Urothelium cell line (cell line): ENCODE measurements at regions not wholly inside any gene's neighbourhood (a gene's known extent, or its start where the extent isn't known, plus 50 kb on each side); places are given as distances from the start of the nearest gene placed in this dataset.

Source experiments
- DNase-seq: peaks from one replicate; pipeline ENCODE4 v3.0.0; 2011; ENCODE audit warnings: low spot score, mixed read lengths
- FAIRE-seq: peaks from 2 replicates; lab custom pipeline; 2011; peaks lifted over from hg19 to GRCh38; lab: Jason Lieb, UNC

DNA sequence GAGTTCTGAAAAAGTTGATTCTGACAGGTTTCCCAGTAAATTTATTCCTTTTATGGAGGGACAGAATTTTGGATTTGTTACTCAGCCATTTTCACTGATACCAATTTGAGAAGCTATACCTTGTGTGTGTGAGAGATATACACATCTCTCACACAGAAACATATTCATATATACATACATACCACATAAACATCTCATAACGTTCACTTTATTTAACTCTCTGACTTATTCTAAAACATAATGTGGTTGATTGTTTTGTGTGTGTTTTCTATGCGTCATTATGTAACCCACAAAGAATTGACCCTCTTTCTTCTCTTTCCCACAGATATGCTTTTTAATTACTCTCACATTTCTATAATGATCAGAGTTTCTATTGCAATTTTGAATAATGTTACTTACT, 570.8 kb upstream of the TLE4 start:
- no peak for DNase-seq
- no peak for FAIRE-seq

DNA sequence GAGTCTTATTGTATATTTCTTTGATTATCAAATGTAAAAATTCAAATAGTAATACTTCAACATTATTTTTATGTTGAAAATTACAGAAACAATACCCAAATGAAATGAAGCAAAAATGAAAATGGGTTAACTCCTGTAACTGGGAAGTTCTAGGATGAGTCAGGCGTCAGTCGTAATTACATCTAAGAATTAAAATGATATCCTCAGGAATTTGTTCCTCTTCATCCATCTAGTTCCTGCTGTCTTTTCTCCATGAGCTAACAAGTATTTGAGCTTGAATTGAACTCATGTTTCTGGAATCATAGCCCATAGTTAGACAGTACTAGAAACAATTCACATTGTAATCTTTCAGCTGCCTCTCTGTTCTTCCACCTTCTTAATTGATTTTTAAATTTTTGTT, 568.3 kb upstream of the TLE4 start:
- FAIRE-seq (no peak), DNase-seq (no peak)

DNA sequence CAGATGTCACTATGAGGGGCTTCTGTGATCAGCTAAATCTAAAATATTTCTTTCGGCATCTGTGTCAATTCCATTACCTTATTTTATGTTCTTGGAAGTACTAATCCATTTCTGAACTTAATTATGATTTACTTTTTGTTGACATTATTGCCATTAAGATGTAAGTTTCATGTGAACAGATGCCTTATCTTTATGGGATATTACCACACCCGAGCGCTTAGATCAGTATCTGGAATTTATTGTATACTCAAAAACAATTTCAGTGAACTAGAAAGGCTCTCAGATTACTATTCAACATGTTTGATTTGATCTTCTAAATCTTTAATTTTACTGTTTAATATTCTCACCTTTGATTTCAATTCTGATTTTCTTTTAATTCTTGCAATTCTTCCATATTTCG, 567.7 kb upstream of the TLE4 start:
- DNase-seq (no peak), FAIRE-seq (no peak)

DNA sequence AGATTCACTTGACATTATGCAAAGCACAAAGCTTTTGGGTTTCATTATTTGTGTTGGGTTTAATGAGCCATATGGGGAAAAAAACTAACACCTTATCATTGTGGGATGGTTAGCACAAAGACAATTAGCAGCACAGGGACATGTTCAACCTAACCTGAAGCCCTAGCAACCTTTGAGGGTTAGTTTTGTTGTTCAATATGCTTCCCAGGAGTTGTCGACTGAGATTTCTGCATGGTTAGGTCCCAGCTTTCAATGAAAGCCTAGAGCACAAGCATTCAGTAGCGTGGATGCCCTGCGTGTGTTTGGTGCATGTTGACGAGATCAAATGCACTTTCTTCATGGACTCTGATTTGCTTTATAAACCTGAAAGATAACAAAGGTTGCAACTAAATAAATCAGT, 565.2 kb upstream of the TLE4 start:
- no peak for DNase-seq
- no peak for FAIRE-seq

DNA sequence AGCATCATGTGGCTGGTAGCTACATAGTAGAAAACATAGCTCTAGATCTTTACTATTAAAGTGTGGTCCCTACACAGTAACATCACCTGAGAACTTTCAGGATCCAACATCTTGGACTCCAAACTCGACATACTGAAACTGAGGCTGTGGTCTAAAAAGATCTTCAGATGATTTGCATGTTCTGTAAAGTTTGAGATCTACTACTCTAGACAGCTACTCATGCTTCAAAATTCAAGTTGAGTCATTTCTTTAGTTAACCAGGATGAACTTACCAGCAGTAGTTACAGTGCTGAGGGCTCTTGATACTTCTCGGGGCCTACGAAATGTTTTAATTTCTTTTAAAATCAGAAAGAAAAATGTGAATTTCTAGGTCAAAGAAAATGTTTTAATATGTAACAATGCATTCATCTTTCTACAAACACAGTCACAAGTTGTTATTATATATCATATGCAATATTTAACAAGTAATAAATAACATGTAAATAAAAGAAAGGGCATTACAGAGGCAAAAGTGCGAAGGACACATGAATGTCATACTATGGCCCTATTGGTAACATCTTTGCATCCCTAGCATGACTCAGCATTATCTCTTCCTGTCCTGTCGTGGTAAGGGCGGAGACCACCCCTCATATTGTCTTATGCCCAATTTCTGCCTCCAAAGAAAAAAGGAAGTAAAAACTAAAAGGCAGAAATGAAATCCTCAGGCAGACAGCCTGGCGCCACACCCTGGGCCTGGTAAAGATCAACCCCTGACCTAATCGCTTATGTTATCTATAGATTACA, 563.9 kb upstream of the TLE4 start:
- DNase-seq (no peak), FAIRE-seq (no peak)

DNA sequence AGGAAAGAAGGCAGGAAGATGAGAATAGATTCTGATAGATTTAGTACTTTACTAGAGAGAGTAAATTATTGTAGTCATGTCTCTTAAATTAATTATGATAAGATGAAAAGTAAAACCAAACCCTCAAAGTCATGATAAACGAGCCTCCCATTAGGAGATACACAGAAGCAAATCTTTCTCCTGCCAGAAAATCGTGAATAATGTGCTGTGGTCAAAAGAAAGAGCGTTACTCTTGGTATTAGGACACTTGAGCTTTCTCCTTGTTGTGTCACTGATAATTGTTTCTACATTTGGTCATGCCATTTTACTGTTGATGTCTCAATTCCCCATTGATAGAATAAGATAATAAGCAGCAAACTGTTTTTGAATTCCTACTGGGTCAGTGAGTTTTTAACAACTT, 562.8 kb upstream of the TLE4 start:
- FAIRE-seq (no peak), DNase-seq (no peak)

DNA sequence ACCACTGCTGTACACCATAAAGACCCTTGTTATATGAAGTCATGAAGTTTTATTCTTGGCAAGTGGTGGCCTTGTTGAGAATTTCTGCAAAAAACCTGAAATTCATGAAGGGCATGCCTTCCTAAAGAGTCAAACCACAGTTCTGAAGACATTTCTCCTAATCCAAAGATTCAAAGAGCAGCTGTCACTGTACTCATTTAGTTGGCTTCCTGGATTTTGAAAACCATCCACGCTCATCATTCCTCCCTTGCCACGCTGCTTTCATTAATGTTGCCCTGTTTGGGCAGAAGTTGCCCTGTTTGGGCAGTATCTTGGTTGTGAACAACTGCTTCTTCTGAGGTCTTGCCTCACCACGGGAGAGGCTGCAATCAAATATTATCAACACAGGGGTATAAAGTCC, 560.3 kb upstream of the TLE4 start:
- FAIRE-seq (no peak), DNase-seq (no peak)

DNA sequence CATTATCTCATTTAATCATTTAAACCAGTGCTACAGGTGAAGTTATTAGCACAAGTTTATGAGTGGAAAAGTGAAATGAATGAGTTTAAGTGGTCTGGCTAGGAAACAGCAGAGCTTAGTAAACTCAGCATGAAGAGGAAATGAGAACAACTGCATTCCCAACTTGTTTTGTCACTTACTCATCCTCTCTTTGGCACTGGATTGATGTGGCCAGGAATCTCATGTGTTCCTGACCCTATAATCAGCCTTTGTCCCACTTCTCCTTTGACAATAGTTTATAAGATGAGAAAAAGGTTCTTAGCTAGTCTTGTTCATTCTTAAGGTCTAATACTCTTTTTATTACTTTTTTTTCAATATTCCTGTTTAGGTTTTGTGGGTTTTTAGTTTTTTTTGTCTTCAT, 559.2 kb upstream of the TLE4 start:
- DNase-seq (peak; percentile 63), FAIRE-seq (no peak)

DNA sequence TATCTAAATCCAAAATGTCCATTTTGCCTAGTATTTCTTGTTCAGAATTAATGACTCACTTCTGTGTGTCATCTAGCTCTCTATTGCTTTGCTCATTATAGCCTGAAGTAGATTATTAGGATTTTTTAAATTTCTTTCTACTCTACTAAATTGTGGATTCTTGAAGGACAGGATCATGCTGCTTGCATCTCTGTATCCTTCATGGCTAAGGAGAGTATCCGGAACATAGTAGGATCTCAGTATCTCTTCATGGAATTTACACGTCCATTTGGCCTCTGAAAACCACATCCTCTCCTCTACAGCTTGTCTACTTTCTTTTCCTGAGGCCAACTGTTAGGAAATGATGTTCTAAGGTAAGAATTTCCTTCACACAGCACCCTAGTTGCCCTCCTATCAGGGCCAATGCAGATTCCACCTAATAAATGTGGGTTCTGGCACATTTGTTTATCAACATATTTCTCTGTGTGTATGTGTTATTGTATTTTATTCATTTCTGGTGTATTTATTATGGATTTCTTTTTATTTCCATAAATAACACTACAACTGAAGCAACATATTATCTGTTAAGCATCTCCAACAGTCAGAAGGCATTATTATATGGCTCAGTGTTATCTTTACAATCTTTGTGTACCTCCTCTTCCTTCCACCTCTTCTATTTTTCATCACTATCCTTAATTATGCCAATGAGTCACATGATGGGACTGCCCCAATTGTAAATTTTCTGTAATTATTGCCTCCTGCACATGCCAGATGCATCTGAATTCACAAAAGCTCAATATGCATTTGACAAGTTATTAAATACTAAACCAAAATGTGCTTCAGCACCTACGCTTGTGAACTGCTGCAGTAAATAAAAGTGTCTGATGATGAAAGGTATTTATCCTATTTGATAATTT, 557.8 kb upstream of the TLE4 start:
- DNase-seq (peak; percentile 26), FAIRE-seq (no peak)

DNA sequence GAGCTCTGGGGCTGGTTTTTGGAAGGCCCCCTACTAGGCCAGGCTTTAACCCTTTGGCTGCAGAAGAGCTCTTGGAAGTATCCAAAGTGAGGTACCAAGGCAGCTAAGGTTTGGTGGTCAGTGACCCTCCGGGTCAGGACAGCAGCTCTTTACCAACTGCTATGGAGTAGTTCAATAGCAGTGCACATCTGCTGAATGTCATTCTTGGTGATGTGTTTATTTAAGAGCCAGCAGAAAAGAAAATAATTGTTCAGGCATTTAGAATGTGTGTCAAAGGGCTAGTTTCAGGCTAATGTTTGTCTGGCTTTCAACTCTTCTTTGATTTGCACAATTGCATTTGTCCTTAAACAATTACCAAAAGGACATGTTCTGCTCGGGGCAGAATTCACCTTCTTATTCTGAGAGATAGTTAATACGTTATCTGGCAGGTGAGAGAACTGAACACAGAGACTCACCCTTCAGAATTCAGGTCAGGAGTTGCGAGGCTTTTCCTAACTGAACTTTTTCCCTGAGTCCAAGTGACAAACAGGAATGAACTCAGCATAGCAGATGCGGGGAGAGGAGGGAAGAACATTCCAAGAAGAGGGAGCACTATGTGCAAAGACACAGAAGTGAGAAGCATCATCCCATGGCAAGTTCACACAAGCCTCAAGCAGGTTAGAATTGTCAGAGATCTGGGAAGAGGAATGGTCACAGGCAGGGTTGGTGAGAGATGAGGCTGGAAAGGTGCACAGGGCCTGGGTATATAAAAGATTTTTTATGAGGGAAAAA, 556.7 kb upstream of the TLE4 start:
- no peak for DNase-seq
- no peak for FAIRE-seq

DNA sequence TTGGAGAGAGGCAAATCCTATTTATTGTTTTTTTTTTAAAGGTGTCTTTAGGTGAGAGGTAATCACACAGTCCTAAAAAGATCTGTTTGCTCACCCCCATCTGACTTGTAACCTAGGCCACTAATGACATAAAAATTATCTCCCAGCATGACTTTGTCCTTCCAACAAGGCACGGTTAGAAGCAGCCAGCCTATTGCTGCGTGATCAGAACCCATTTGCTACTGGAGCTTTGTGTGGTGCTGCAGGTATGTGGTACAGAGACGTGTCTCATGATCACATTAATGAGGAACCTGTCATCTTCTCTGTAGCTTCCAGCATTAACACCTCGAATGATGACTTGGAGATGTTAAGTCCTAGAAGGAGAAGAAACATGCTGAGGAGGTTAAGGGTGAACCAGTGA, 555.8 kb upstream of the TLE4 start:
- DNase-seq = no peak

DNA sequence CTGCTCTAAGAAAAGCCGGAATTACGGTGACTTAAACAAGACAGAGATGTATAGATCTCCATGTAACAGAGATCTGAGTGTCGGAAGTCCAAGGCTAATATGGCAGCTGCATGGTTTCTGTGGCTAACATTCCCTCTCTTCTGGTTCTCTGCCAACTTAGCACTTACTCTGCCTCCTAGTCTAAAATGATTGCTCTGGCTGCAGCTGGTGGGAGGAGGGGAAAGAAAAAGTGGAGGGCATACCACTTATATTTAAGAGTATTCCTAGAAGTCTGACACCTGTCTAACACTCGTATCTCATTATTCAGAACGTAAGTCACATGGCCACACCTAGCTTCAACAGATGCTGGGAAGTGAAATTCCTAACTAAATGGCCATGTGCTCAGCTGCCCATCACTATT, 551.5 kb upstream of the TLE4 start:
- FAIRE-seq (no peak), DNase-seq (peak; percentile 9)

More for the DNA sequence above, 555.8 kb upstream of the TLE4 start:
- FAIRE-seq = no peak

DNA sequence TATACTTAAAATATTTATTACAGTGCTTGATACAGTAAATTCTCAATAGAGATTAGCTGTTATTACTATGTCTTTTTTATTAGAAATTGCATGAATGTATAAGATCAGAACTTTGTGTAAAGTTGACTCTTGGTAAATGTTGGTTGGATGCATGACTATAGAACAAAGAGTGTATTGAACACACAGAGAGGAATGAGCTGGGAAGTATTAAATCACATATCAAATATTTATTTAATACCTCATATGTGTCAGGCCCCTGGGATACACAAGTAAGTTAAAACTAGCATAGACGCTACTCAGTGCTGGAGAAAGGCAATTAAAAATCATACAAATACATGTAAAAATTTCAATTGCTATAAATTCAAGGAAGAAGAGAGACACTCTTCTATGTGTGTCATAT, 550.7 kb upstream of the TLE4 start:
- DNase-seq (no peak), FAIRE-seq (no peak)

DNA sequence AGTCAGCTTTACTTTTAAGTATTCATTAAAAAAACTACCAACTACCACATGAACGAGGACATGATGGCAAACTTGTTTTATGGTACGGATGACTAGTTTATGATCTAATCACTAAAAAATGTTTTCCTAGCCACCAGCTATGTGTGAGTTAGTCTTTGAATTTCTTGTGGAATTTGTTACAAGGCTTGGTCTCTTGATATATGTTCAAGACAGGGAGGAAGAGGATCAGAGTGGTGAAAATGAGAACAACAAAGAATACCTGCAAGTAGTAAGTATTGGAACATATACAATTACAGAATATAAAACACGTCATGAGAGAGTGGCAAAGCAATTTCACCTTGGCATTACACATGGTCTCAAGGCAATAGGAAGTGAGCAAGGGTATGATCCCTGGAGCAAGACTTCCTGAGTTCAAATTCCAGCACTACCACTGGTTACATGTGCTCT, 548.6 kb upstream of the TLE4 start:
- DNase-seq (peak; percentile 65), FAIRE-seq (no peak)

DNA sequence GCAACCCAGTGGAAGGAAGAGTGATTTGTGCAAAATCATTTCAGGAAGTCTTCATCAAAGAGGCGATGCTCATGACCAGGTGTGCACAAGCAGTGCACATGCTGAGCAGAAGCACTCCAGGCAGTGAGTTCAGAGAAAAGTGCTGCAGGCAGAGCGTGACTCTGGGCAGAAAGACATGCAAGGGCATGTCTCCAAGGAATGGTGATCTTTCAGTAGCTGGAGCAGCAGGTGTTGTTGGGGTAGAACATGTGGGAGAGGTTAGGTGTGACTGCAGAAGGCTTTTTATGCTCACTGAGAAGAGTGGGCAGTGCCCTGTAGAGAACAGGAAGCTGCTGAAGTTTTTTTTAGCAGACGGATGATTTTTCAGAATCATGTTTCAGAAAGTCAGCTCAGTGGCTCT, 545.4 kb upstream of the TLE4 start:
- FAIRE-seq (no peak), DNase-seq (no peak)

DNA sequence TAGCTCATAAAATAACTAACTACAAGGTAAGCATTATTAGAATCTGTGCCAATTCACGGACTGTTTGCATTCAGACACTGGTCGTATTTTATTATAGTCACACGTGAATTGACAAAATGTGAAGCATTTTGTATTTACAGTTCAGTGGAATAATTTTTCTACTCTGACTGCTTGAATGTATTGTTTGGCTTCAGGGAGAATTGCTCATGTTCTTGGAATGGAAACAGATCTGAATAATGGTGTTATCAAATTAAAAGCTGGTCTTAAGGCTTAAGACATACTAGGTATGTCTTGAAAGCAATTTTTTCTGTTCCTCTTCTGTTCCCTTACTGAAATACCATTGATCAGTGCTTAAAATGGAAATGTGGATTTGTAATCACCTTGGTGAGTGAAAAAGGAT, 543.7 kb upstream of the TLE4 start:
- FAIRE-seq = no peak

DNA sequence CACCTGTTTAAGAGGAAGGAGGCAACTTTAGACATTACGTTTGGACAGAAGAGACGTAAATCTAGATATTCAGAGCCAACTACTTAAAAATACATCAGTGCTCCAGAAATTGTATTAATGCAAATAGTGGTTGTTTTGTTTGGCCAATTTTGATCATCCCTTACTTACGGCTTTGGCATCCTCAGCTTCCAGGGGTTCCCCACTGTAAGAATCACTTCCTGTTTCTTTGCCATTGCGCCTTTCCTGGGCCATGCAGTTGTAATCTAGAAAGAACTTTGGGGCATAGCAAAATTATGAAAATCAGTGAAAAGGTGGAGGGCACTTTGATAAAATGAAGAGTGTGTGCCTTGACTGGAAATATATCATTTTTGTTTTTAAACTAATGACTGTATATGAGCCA, 537.2 kb upstream of the TLE4 start:
- FAIRE-seq = no peak

More for the DNA sequence above, 543.7 kb upstream of the TLE4 start:
- no peak for DNase-seq

DNA sequence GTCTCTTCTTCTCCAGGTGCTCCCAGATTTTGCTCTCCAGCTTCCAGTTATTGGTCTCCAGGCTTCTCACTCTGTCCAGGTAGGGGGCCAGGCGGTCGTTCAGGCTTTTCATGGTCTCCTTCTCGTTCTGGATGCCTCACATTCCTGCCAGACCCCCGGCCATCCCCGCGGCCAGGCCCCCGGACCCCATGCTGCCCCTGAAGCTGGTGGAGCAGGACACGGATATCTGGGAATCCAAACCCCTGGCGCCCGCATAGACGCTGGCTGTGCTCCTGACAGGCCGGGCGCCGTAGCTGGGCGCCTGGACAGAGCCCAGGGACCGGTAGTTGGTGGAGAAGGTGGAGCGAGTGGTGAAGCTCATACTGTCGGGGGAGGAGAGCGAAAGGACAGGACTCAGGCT, 534.4 kb upstream of the TLE4 start:
- DNase-seq (no peak), FAIRE-seq (no peak)

More for the DNA sequence above, 537.2 kb upstream of the TLE4 start:
- DNase-seq = no peak

DNA sequence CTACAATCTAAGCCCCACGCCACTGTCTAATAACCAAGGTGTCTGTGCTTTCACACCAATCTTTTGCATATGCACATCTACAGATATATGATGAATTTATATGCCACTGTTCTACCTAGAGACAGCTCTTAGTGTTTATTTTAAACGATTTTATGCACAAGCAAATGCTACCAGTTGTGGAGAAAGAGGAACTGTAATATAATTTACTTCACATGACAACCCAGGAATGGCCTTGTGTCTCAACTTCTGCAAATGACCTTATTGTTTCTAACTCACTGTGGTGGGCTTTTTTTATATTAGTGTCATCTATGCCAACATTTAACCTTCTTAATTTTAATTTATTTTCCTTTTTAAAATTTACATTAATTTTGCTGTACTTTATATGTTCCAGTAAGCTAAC, 531.1 kb upstream of the TLE4 start:
- FAIRE-seq = no peak
- no peak for DNase-seq

DNA sequence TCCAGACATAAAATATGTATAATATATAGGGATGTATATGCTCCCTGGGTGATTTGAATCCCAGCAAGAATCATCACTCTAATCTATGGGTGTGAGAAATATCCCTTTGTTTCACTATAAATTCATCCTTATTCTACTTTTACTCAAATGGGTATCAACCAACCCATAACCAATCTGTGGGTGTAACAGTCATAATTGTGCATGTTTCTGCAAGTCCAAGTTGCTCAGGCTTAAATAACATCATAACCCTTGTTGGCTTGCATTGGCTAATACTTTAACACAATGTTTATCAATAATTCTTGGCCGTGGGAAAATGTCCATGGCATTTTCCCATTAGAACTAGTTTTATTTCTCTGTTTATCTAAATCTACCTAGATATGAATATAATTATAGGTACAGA, 530.5 kb upstream of the TLE4 start:
- DNase-seq (no peak), FAIRE-seq (no peak)

DNA sequence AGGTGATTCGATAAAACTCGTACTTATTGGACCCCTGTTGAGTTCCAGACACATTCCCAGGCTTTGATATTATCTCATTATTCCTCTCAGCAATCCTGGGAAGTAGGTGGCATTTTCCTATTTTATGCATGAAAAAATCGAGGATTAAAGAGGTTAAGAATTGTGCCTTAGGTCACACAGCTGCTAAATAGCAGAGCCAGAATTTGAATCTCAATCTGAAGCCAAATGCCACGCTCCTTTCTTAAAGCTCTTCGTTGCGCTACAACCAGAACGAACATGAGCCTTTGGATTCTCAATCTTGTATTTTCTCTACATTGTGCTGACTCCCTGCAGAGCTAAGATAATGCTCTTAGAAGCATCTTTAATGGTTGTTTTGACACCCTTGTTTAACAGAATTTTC, 527.8 kb upstream of the TLE4 start:
- no peak for DNase-seq
- no peak for FAIRE-seq
